PC-9 (cell line): ENCODE measurements at regions not wholly inside any gene's neighbourhood (a gene's known extent, or its start where the extent isn't known, plus 50 kb on each side); places are given as distances from the start of the nearest gene placed in this dataset.

ENCODE experiments used
- CTCF ChIP-seq: fragments of 200-600 bp; sonication (generic); conservative IDR thresholded peaks from 2 replicates; pipeline ENCODE4 v1.6.1; 2017; ENCODE audit warnings: mixed run types, antibody characterized with exemption, mild to moderate bottlenecking, moderate library complexity
- EZH2 ChIP-seq: fragments of 200-600 bp; sonication (generic); IDR thresholded peaks from 2 replicates; pipeline ENCODE4 v1.8.0; 2017; ENCODE audit warnings: antibody characterized with exemption, low read depth

DNA sequence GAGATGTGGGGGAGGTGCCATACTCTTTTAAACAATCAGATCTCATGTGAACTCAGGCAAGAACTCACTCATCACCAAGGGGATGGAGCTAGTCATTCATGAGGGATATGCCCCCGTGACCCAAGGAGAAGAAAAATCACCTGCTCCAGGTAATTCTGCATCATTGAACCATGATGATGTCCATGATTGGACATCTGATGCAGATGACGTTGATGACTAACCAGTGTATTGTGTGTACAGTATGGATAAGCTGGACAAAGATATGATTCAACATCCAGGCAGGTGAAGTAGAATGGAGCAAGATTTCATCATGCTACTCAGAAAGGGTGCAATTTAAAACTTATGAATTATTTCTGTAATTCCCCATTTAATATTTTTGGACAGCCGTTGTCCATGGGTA, 286.4 kb upstream of the SMIM31 start:
- no peak for TF ChIP-seq CTCF
- no peak for TF ChIP-seq EZH2
